ENCODE measurements at regions not wholly inside any gene's neighbourhood (a gene's known extent, or its start where the extent isn't known, plus 50 kb on each side); places are given as distances from the start of the nearest gene placed in this dataset.

GRCh38 chr10:2658780-2659179, 408.6 kb upstream of the PFKP start:
- Histone ChIP-seq H3K27ac (ENCODE audit: low read depth, low read length) (no peak overlapping the region), H3K4me1 (ENCODE audit: control insufficient read depth in 5 of 5, insufficient read depth in 5 of 5, low read length in 5 of 5) (no peaks in the 10 kb centered on the region), H3K27me3 (ENCODE audit: control insufficient read depth in 5 of 5, insufficient read depth in 4 of 5, low read length in 5 of 5) (peaks cover 0 to 4% (median 0%) of the 10 kb centered on the region in 5 donors), H3K36me3 (ENCODE audit: control insufficient read depth in 5 of 5, insufficient read depth in 5 of 5, low read length in 5 of 5) (no peaks in the 10 kb centered on the region), H3K9ac (ENCODE audit: low read length in 5 of 5) (no peak overlapping the region), H3K4me3 (ENCODE audit: low read depth in 1 of 5, low read length in 5 of 5) (no peak overlapping the region), H3K9me3 (ENCODE audit: control insufficient read depth in 5 of 5, low read length in 5 of 5) (no peaks in the 10 kb centered on the region)

GRCh38 chr10:2650328-2650727, 417.0 kb upstream of the PFKP start:
- Histone ChIP-seq H3K4me3 (ENCODE audit: low read depth in 1 of 5, low read length in 5 of 5) (no peak overlapping the region), H3K27ac (ENCODE audit: low read depth, low read length) (no peak overlapping the region), H3K36me3 (ENCODE audit: control insufficient read depth in 5 of 5, insufficient read depth in 5 of 5, low read length in 5 of 5) (no peaks in the 10 kb centered on the region), H3K4me1 (ENCODE audit: control insufficient read depth in 5 of 5, insufficient read depth in 5 of 5, low read length in 5 of 5) (no peaks in the 10 kb centered on the region), H3K27me3 (ENCODE audit: control insufficient read depth in 5 of 5, insufficient read depth in 4 of 5, low read length in 5 of 5) (no peaks in the 10 kb centered on the region), H3K9ac (ENCODE audit: low read length in 5 of 5) (no peak overlapping the region), H3K9me3 (ENCODE audit: control insufficient read depth in 5 of 5, low read length in 5 of 5) (peaks cover 0 to 2% (median 0%) of the 10 kb centered on the region in 5 donors)

DNA sequence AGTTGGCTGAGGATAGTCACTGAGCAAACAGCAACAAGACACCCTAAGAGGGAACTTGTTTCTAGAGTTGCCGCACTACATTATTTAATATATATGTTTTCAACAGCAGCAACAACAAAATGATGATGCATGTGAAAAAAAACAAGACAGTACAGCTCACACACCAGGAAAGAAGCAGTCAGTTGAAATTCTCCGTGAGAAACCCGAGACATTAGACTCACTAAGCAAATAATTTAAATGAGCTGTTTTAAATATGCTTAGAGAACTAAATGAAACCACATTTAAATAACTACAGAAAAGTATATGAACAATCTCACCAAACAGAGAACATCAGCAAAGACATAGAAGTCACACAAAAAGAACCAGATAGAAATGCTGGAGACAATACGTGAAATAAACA, 426.3 kb upstream of the PFKP start:
- no peaks in the 10 kb centered on the region for H3K27me3 ChIP-seq (ENCODE audit: control insufficient read depth in 5 of 5, insufficient read depth in 4 of 5, low read length in 5 of 5)
- H3K4me1 ChIP-seq (ENCODE audit: control insufficient read depth in 5 of 5, insufficient read depth in 5 of 5, low read length in 5 of 5) = peaks cover 0 to 5% (median 0%) of the 10 kb centered on the region in 5 donors
- no peaks in the 10 kb centered on the region for H3K36me3 ChIP-seq (ENCODE audit: control insufficient read depth in 5 of 5, insufficient read depth in 5 of 5, low read length in 5 of 5)
- no peak overlapping the region for H3K4me3 ChIP-seq (ENCODE audit: low read depth in 1 of 5, low read length in 5 of 5)
- H3K9me3 ChIP-seq (ENCODE audit: control insufficient read depth in 5 of 5, low read length in 5 of 5) = no peaks in the 10 kb centered on the region
- no peak overlapping the region for H3K27ac ChIP-seq (ENCODE audit: low read depth, low read length)
- no peak overlapping the region for H3K9ac ChIP-seq (ENCODE audit: low read length in 5 of 5)

DNA sequence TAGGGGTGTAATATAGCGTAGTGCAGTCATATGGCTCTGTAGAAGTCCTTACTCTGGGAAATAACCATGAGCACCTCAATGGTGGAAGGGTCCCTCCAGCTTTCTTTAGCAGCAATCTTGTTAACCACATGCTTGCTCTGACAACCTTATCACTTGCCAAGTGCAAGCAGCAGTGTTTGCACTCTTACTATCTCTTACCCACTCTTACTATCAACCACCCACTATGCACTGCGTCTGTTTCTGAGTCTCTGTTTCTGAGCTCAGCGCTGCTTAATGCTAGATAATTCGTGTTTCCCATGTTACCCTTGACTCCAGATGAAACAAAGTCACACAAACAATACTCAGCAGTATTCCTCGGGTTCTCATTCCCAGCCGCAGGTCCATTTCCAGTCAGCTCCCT, 433.7 kb upstream of the PFKP start:
- Histone ChIP-seq H3K27ac (ENCODE audit: low read depth, low read length) (no peak overlapping the region), H3K9ac (ENCODE audit: low read length in 5 of 5) (no peak overlapping the region), H3K4me1 (ENCODE audit: control insufficient read depth in 5 of 5, insufficient read depth in 5 of 5, low read length in 5 of 5) (no peaks in the 10 kb centered on the region), H3K27me3 (ENCODE audit: control insufficient read depth in 5 of 5, insufficient read depth in 4 of 5, low read length in 5 of 5) (no peaks in the 10 kb centered on the region), H3K36me3 (ENCODE audit: control insufficient read depth in 5 of 5, insufficient read depth in 5 of 5, low read length in 5 of 5) (no peaks in the 10 kb centered on the region), H3K4me3 (ENCODE audit: low read depth in 1 of 5, low read length in 5 of 5) (no peak overlapping the region), H3K9me3 (ENCODE audit: control insufficient read depth in 5 of 5, low read length in 5 of 5) (no peaks in the 10 kb centered on the region)

- no peaks in the 10 kb centered on the region for H3K9me3 ChIP-seq (ENCODE audit: control insufficient read depth in 5 of 5, low read length in 5 of 5)
- H3K4me1 ChIP-seq (ENCODE audit: control insufficient read depth in 5 of 5, insufficient read depth in 5 of 5, low read length in 5 of 5) = no peaks in the 10 kb centered on the region
- H3K9ac ChIP-seq (ENCODE audit: low read length in 5 of 5) = no peak overlapping the region
- H3K36me3 ChIP-seq (ENCODE audit: control insufficient read depth in 5 of 5, insufficient read depth in 5 of 5, low read length in 5 of 5) = no peaks in the 10 kb centered on the region
- no peak overlapping the region for H3K4me3 ChIP-seq (ENCODE audit: low read depth in 1 of 5, low read length in 5 of 5)
- H3K27me3 ChIP-seq (ENCODE audit: control insufficient read depth in 5 of 5, insufficient read depth in 4 of 5, low read length in 5 of 5) = no peaks in the 10 kb centered on the region
- no peak overlapping the region for H3K27ac ChIP-seq (ENCODE audit: low read depth, low read length)
Observed at GRCh38 chr10:2631557-2632205, 435.7 kb upstream of the PFKP start.

DNA sequence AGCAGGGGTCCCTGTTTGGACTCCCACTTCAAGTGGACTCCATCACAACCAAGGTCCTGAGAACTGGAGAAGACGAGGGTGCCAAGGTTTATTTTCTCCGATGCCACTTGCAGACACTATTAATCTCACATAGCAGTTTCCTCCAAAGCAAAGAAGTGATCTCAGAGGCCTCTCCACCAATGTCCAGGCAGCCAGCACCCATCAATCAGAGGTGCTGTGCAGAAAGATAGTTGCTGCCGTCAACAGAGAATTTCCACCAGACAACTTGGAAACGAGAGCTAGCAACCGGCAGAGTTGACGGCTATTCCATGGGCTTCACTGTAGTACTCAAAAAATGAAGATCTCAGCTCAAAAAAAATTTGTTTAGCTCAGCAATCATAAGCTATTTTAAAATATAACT, 438.6 kb upstream of the PFKP start:
- H3K36me3 ChIP-seq (ENCODE audit: control insufficient read depth in 5 of 5, insufficient read depth in 5 of 5, low read length in 5 of 5) = no peaks in the 10 kb centered on the region
- no peak overlapping the region for H3K9ac ChIP-seq (ENCODE audit: low read length in 5 of 5)
- no peaks in the 10 kb centered on the region for H3K27me3 ChIP-seq (ENCODE audit: control insufficient read depth in 5 of 5, insufficient read depth in 4 of 5, low read length in 5 of 5)
- no peak overlapping the region for H3K4me3 ChIP-seq (ENCODE audit: low read depth in 1 of 5, low read length in 5 of 5)
- H3K27ac ChIP-seq (ENCODE audit: low read depth, low read length) = no peak overlapping the region
- no peaks in the 10 kb centered on the region for H3K9me3 ChIP-seq (ENCODE audit: control insufficient read depth in 5 of 5, low read length in 5 of 5)
- H3K4me1 ChIP-seq (ENCODE audit: control insufficient read depth in 5 of 5, insufficient read depth in 5 of 5, low read length in 5 of 5) = peaks cover 0 to 17% (median 7%) of the 10 kb centered on the region in 5 donors

DNA sequence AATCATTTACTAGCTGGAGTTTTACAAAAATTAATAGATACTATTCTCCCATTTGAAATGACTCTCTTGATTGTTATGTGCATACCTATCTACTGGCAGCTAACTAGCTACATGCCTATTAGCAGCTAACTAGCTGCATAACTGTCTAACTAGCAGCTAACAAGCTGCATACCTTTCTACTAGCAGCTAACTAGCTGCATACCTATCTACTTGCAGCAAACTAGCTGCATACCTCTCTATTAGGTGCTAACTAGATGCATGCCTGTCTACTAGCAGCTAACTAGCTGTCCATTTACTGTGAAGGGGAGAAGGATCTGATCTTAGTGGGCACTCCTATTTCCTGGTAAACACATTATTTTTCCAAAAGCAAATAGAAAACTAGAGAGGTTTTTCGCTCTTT, 439.4 kb upstream of the PFKP start:
- Histone ChIP-seq H3K4me1 (ENCODE audit: control insufficient read depth in 5 of 5, insufficient read depth in 5 of 5, low read length in 5 of 5) (peaks cover 0 to 17% (median 7%) of the 10 kb centered on the region in 5 donors), H3K4me3 (ENCODE audit: low read depth in 1 of 5, low read length in 5 of 5) (no peak overlapping the region), H3K27me3 (ENCODE audit: control insufficient read depth in 5 of 5, insufficient read depth in 4 of 5, low read length in 5 of 5) (no peaks in the 10 kb centered on the region), H3K9me3 (ENCODE audit: control insufficient read depth in 5 of 5, low read length in 5 of 5) (no peaks in the 10 kb centered on the region), H3K9ac (ENCODE audit: low read length in 5 of 5) (no peak overlapping the region), H3K27ac (ENCODE audit: low read depth, low read length) (no peak overlapping the region), H3K36me3 (ENCODE audit: control insufficient read depth in 5 of 5, insufficient read depth in 5 of 5, low read length in 5 of 5) (no peaks in the 10 kb centered on the region)

GRCh38 chr10:2625094-2625493, 442.3 kb upstream of the PFKP start:
- H3K36me3 ChIP-seq (ENCODE audit: control insufficient read depth in 5 of 5, insufficient read depth in 5 of 5, low read length in 5 of 5) = no peaks in the 10 kb centered on the region
- no peak overlapping the region for H3K9ac ChIP-seq (ENCODE audit: low read length in 5 of 5)
- H3K27ac ChIP-seq (ENCODE audit: low read depth, low read length) = no peak overlapping the region
- H3K27me3 ChIP-seq (ENCODE audit: control insufficient read depth in 5 of 5, insufficient read depth in 4 of 5, low read length in 5 of 5) = no peaks in the 10 kb centered on the region
- no peak overlapping the region for H3K4me3 ChIP-seq (ENCODE audit: low read depth in 1 of 5, low read length in 5 of 5)
- H3K4me1 ChIP-seq (ENCODE audit: control insufficient read depth in 5 of 5, insufficient read depth in 5 of 5, low read length in 5 of 5) = peaks cover 0 to 17% (median 7%) of the 10 kb centered on the region in 5 donors
- no peaks in the 10 kb centered on the region for H3K9me3 ChIP-seq (ENCODE audit: control insufficient read depth in 5 of 5, low read length in 5 of 5)

DNA sequence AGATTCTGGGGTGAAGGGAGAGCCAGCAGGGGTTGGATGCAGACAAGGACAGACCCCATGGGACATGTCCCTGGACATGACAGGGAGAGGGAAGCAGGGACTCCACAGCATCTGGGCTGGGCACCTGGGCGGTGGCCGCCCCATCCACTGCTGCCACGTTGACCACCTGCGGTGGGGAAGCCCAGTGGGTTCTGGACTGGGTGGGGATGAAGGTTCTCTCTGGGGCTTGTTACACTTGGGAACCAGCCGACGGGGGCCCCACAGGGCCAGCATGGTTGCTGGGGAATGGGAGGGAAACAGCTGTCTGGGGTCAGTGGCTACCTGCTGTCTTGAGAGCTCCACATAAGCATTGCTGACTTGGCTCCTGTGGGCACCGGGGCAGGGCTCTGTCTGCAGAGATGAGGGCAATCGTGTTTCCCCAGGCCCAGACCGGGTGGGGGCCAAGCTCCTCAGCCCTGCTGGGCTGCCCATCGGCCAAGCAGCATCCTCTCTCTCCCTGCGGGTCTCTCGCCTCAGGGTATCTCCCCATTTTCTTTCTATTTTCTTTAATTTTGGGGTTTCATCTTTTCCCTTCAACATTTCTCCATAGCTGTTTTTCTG, 443.6 kb upstream of the PFKP start:
- H3K36me3 ChIP-seq (ENCODE audit: control insufficient read depth in 5 of 5, insufficient read depth in 5 of 5, low read length in 5 of 5) = no peaks in the 10 kb centered on the region
- H3K9me3 ChIP-seq (ENCODE audit: control insufficient read depth in 5 of 5, low read length in 5 of 5) = no peaks in the 10 kb centered on the region

GRCh38 chr10:2620827-2621521, 446.4 kb upstream of the PFKP start:
- H3K4me1 ChIP-seq (ENCODE audit: control insufficient read depth in 5 of 5, insufficient read depth in 5 of 5, low read length in 5 of 5) = peaks cover 0 to 29% (median 13%) of the 10 kb centered on the region in 5 donors
- no peaks in the 10 kb centered on the region for H3K36me3 ChIP-seq (ENCODE audit: control insufficient read depth in 5 of 5, insufficient read depth in 5 of 5, low read length in 5 of 5)
- no peak overlapping the region for H3K4me3 ChIP-seq (ENCODE audit: low read depth in 1 of 5, low read length in 5 of 5)

More for the DNA sequence above, 443.6 kb upstream of the PFKP start:
- Histone ChIP-seq H3K9ac (ENCODE audit: low read length in 5 of 5) (no peak overlapping the region), H3K4me3 (ENCODE audit: low read depth in 1 of 5, low read length in 5 of 5) (no peak overlapping the region), H3K27me3 (ENCODE audit: control insufficient read depth in 5 of 5, insufficient read depth in 4 of 5, low read length in 5 of 5) (no peaks in the 10 kb centered on the region), H3K27ac (ENCODE audit: low read depth, low read length) (no peak overlapping the region), H3K4me1 (ENCODE audit: control insufficient read depth in 5 of 5, insufficient read depth in 5 of 5, low read length in 5 of 5) (peaks cover 0 to 17% (median 7%) of the 10 kb centered on the region in 5 donors)

More at GRCh38 chr10:2620827-2621521, 446.4 kb upstream of the PFKP start:
- H3K27ac ChIP-seq (ENCODE audit: low read depth, low read length) = no peak overlapping the region
- no peak overlapping the region for H3K9ac ChIP-seq (ENCODE audit: low read length in 5 of 5)
- no peaks in the 10 kb centered on the region for H3K9me3 ChIP-seq (ENCODE audit: control insufficient read depth in 5 of 5, low read length in 5 of 5)
- H3K27me3 ChIP-seq (ENCODE audit: control insufficient read depth in 5 of 5, insufficient read depth in 4 of 5, low read length in 5 of 5) = no peaks in the 10 kb centered on the region

Data from subcutaneous abdominal adipose tissue (tissue), 5 donors.